ENCODE measurements at regions not wholly inside any gene's neighbourhood (a gene's known extent, or its start where the extent isn't known, plus 50 kb on each side); places are given as distances from the start of the nearest gene placed in this dataset.
A peak's percentile ranks its signal among the peaks of the same experiment; 100 is the strongest.

DNA sequence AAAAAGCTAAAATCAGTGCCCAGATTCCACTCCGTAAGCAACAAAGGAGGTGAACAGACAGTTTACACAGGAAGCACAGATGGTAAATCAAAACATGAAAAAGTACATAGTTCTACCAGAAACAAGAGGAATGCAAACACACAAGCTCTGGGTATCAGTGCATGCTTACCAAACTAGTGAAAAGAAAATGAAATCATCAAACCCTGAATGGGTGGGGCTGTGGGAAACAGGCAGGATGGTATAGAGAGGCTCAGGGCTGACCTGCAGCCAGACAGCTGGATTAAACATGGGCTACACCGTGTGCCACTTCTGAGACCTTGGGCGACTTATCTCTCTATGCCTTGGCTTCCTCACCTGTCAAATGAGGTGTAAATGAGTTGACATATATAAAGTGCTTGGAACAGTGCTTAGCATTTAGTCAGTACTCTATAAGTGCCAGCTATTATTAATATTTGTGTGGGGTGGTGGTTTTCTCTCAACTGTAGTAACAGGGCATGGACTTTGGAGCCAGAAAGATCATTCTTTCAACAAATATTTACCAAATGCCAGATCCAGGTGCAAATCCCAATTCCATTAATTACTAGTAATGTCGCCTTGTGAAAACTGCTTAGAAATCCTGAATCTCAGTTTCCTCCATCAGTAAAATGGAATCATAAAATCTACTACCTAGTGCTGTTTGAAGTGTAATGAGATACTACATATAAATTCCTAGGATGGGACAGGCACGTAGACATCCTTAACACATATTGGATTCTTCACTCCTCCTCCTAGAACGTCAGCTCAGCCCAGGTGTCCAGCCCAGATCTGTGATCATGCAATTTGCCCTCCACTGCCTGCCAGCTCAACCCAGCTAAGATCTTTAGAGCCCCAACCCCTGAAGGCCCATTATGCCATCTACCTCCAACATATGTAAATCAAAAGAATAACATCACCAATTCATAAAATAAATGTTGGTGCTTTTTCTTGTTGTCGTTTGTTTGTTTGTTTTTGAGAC is 55.5 kb upstream of the SMAD3 start:
- no peaks in the 10 kb centered on the region for H3K36me3 ChIP-seq
- H3K27me3 ChIP-seq (replicated peaks): no peaks in the 10 kb centered on the region
- no peak overlapping the region for H3K4me3 ChIP-seq
- H3K27ac ChIP-seq: no peak overlapping the region
- H3K4me1 ChIP-seq (replicated peaks): peaks cover 63% of the 10 kb centered on the region
- peak in 1 of 2 experiments; percentile 23 for DNase-seq (ENCODE audit: low read depth in 1 of 2, low spot score in 2 of 2)
- H3K9me3 ChIP-seq (replicated peaks): no peaks in the 10 kb centered on the region

DNA sequence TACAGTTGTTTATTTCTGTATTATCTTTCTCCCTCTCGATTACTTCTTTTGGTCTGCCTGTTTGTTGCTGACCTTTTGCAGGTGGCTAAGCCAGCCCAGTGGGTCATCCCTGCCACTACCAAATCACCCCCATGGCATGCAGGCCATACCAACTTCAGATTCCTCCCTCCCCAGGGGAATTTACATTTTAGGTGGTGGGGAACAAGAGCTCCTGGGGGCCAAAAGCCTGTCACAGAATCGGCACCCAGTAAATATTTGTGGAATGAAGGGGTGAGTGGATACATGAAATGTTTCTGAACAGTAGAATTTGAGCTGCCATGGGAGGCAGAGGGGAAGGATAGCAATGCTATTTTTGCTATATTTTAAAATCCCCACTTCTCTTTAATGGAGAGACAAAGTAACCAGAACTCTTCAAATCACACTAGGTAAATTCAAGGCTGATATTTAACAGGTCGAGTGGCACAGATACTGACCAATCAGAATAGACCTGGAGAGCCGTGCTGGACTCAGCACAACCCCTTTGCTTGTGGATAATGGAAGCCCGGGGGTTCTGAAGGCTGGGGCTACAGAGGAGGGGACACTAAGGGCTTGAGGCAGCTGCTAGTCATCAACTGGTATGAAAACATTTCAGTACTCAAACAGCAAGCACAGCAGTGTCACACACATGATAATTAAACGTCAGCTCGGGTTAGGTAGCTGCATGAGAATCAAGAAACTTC is 54.3 kb upstream of the SMAD3 start:
- H3K27me3 ChIP-seq (replicated peaks): no peaks in the 10 kb centered on the region
- peaks cover 53% of the 10 kb centered on the region for H3K4me1 ChIP-seq (replicated peaks)
- DNase-seq (ENCODE audit: low read depth in 1 of 2, low spot score in 2 of 2): no peak
- H3K27ac ChIP-seq: no peak overlapping the region
- H3K36me3 ChIP-seq: no peaks in the 10 kb centered on the region
- H3K4me3 ChIP-seq: no peak overlapping the region
- H3K9me3 ChIP-seq (replicated peaks): no peaks in the 10 kb centered on the region

DNA sequence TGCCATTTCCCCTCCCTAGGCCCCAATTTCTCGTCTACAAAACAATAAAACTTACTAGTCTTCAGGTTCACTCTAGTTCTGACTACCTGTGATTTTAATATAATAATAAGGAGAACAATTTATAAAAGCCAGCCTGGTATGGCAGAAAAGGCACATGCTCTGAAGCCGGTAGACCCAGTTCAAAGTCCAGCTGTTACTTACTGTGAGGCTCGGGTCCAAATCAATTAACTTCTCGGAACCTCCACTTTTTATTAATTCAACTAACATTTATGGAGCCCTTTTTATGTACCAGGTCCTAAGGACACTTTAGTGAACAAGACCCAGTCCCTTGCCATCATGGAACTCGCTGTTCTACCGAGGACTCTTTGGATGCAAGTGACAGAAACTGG is 53.8 kb upstream of the SMAD3 start:
- Histone ChIP-seq H3K9me3 (replicated peaks) (no peaks in the 10 kb centered on the region), H3K4me3 (no peak overlapping the region), H3K4me1 (replicated peaks) (peaks cover 48% of the 10 kb centered on the region), H3K27me3 (replicated peaks) (no peaks in the 10 kb centered on the region), H3K27ac (no peak overlapping the region), H3K36me3 (no peaks in the 10 kb centered on the region)
- no peak for DNase-seq (ENCODE audit: low read depth in 1 of 2, low spot score in 2 of 2)

DNA sequence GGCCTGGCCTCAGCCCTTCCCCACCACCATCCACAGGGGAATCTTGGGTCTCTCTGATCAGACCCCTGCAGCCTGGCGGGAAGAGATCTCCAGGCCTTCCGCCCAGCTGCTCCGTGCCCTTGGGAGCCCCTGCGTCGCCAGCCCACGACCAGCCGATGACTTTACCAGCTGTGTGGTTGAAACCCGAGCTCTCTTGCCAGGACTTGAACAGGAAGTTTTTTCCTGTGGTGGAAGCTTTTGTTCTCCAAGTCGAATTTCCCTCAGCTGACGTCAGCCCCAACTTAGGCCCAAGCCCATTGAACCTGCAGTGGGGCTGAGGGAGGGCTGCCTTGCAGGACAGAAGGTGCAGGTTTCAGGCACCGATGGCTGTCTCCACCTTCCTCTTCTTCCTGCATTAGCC is 51.7 kb upstream of the SMAD3 start:
- Histone ChIP-seq H3K36me3 (no peaks in the 10 kb centered on the region), H3K27ac (peak overlapping the region; percentile 59)
- DNase-seq (ENCODE audit: low read depth in 1 of 2, low spot score in 2 of 2): peak; percentile 72 to 85

More for the DNA sequence above, 51.7 kb upstream of the SMAD3 start:
- Histone ChIP-seq H3K4me1 (replicated peaks) (peaks cover 46% of the 10 kb centered on the region), H3K27me3 (replicated peaks) (no peaks in the 10 kb centered on the region), H3K4me3 (no peak overlapping the region), H3K9me3 (replicated peaks) (no peaks in the 10 kb centered on the region)

Measured in SJSA1 (cell line).